NCI-H2196 treated with DMSO at 0.1 percent for 48 hours (cell line): ENCODE measurements at regions not wholly inside any gene's neighbourhood (a gene's known extent, or its start where the extent isn't known, plus 50 kb on each side); places are given as distances from the start of the nearest gene placed in this dataset.
"Not testable (repeated sequence)": the region's sequence is repeated elsewhere in the genome, so short reads cannot be mapped to it uniquely, and the experiment has no call there.

Experiments
- DNase-seq: peaks from one replicate; lab custom pipeline; 2025; ENCODE audit not compliant: unreplicated experiment; lab: John Stamatoyannopoulos, UW

- no peak for DNase-seq
These were observed 65.7 kb upstream of the HABP2 start for GRCh38 chr10:113487154-113487553.

DNA sequence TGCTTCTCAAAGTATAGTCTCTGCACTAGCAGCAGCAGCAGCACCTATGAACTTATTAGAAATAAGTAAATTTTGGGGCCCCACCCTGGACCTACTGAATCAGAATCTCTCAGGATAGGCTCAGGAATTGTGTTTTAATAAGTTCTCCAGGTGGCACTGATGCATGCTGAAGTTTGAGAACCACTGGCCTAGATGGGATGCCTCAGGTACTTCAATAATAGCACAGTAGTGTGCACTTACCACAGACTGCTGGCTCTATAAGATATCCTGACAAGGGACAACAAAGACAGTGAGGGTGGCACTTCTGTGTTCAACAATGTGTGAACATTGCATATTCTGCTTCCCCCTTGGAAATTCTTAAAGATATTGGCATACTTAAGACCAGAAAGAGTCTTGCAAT lies 64.7 kb upstream of the HABP2 start:
- DNase-seq = no peak

- not testable (repeated sequence) for DNase-seq
These were observed 63.3 kb upstream of the HABP2 start for GRCh38 chr10:113489522-113489921.

DNA sequence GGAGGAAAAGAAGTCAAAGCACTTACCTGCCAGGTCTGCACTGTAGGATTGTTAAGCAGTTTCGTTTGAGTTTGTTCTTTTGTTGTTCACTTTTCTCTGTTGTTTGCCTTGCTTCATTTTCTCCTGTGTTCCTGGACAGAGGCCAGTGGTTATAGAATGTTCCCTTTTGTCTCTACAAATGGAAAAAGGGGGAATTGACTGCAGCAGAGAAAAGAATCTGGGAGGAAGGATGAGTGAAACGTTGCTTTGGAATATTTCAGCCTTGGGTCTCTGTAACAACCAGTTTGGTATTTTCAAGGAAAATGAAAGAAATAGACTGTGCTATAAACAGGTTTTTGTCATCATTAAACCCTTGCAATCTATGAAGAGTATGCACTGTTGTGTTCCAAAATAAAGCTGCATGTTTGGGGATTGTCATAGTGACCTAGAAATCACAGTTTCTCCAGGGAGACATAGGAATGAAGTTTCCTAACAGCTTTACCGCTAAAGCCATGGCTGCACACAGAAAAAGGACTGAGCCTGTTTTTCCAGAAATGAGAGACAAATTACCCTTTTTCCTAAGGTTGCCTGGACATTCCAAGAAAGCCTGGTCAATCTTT lies 60.8 kb upstream of the HABP2 start:
- DNase-seq = no peak

DNA sequence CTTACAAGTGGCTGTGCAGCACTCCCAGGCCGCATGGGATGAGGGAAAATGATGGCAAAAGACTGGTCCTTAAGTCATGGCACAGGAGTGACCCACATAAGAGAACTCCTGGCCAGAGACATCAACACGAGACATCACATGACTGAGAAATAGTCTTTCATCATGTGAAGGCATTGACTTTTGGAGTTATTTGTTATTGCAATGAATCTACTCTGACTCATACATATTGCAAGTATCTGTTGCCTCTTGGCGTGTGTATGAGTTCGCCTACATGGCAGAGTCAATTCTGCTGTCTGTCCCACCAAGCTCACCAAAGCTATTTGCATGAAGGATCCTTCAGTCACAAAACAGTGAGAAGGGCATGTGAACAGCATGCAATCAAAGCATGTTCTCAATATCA lies 59.7 kb upstream of the HABP2 start:
- DNase-seq = no peak

DNA sequence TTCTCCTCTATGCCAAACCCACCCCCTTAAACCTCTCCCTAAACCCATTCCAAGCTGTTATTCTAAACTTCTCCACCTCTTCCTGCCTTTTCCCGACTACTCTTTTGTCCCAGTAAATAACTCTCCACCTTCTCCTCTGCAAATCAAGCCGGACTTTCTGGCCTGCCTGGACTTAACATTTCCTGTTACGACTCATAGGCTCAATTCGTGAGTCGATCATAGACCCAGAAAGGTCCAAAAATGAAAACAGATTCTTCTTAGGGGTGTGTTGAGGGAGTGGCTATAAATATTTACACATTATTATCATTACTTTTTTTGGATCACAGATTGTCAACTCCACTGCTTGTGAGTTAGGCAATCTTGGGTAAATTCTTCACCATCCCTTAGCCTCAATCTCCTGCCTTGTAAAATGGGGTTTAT lies 59.0 kb upstream of the HABP2 start:
- no peak for DNase-seq

GRCh38 chr10:113494761-113495160 lies 58.1 kb upstream of the HABP2 start:
- no peak for DNase-seq

- DNase-seq = no peak
These were observed 57.3 kb upstream of the HABP2 start for GRCh38 chr10:113495553-113495952.

DNA sequence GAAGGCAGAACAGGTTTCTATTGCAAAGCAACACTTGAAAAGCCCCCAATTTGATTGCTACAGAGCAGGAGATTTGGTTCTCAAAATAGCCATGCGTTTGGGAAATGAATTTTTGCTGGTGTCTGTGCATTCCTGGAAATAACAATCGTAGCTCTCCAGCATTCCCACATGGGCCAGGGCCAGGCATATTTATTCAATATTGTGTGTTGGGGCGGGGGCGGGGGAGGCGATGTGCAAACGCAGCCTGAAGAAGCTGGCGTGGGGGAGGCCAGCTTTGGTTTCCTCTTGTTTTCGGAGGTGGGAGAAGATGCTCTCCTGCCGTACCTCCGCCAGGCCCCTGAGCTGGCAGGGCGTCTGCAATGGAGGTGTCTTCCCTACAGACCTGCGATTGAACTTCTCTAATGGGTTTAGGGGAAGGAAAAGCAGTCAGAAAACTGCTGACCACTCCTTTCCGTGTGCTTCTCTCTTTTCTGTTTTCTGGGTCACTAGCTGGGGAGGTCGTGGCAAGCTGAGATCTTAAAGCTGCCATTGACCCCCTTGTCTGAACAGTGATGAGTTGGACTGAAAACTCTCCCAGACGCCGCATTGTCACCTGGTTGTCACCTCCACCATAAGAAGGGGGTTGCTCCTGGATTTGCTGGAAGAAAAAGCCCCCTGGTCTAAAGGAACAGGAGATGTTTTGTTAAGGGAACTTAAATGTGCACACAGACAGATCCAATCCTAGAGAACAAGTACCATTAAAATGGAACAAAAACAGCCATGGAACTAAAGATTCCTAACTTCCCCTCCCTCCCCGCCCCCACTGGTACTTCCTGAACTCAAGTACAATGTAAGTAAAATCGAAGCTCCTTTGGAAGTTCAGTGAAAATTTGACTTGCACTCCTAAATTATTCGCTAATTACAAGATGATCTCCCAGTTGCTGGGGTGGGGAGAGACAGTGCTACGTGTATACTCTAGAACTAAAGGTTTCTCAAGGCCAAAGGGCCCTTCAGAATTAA lies 56.4 kb upstream of the HABP2 start:
- DNase-seq = no peak

- no peak for DNase-seq
These were observed 55.7 kb upstream of the HABP2 start for GRCh38 chr10:113497198-113497597.

- DNase-seq = no peak
These were observed 53.9 kb upstream of the HABP2 start for GRCh38 chr10:113498997-113499396.

DNA sequence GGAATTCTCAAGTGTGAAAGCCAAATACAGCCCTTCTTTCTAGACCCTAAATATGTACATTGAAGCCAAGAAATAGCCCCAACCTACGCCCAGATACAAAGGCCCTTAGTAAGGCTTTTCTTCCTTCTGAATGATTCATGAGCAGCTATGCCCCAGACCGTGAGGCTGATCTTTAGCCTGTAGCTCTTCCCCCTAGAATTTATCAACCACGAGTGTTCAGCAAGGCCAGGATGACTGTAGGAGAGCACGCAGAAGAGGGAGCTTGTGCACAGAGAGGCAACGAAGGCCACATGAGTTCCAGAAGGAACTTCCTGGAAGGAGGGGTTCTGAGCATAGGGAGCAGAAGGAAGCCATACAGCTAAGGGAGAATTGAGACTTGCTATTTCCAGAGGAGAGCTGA lies 53.0 kb upstream of the HABP2 start:
- DNase-seq = no peak

- DNase-seq = not testable (repeated sequence)
These were observed 51.8 kb upstream of the HABP2 start for GRCh38 chr10:113501031-113501430.
